IPS-NIHi7 (cell line): ENCODE measurements at regions not wholly inside any gene's neighbourhood (a gene's known extent, or its start where the extent isn't known, plus 50 kb on each side); places are given as distances from the start of the nearest gene placed in this dataset.
"Not testable (repeated sequence)": the region's sequence is repeated elsewhere in the genome, so short reads cannot be mapped to it uniquely, and the experiment has no call there.

ENCODE experiments used
- DNase-seq: peaks from one replicate; pipeline ENCODE4 v3.0.0; 2012; ENCODE audit warnings: mixed read lengths; ENCODE audit errors: extremely low spot score

- no peak for DNase-seq
Measured at GRCh38 chr6:132140189-132140588, 189.0 kb upstream of the CCN2 start.

- no peak for DNase-seq
Measured at GRCh38 chr6:132139611-132140010, 188.4 kb upstream of the CCN2 start.

GRCh38 chr6:132136981-132137380, 185.8 kb upstream of the CCN2 start:
- no peak for DNase-seq

GRCh38 chr6:132135409-132135808, 184.2 kb upstream of the CCN2 start:
- no peak for DNase-seq

- no peak for DNase-seq
Measured at GRCh38 chr6:132133736-132134445, 182.7 kb upstream of the CCN2 start.

- no peak for DNase-seq
Measured at GRCh38 chr6:132132924-132133639, 181.9 kb upstream of the CCN2 start.

- no peak for DNase-seq
Measured at GRCh38 chr6:132132422-132132821, 181.2 kb upstream of the CCN2 start.

- peak; percentile 53 for DNase-seq
Measured at GRCh38 chr6:132131758-132132157, 180.6 kb upstream of the CCN2 start.

DNA sequence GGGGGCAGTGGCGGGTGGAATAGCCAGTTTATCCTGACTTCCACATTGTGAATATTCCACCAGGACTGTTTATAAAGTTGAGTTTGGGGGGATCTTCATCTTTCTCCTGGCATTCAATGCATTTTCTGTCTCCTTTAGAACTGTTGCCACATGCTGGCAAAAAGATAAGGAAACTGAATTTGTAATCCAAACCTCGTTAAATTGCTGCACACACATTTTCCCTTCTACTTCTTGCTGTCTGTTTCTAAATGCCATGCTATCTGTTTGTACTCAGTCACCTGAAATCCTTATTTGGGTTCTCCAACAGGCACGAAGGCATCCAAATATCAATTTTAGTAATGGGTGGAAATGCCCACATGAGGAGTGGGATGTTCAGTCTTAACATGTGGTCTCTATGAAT, 180.2 kb upstream of the CCN2 start:
- DNase-seq: no peak

- DNase-seq: no peak
Measured at GRCh38 chr6:132130626-132131298, 179.6 kb upstream of the CCN2 start.

DNA sequence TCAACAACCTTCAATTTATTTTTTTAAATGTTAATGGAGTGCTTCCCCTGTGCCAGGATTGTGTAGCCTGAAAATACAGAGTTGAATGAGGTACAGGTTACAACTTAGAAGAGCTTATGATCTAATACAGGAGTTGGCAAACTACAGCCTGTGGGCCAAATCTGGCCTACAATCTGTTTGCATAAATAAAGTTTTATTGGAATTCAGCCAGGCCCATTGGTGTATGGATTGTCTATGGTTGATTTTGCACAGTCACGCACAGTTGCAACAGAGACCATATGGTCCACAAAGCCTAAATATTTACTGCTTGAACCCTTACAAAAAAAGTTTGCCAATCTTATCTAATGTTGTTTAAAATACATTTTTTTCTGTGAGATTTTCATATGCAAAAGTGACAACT, 177.3 kb upstream of the CCN2 start:
- DNase-seq: no peak

- DNase-seq: no peak
Measured at GRCh38 chr6:132126150-132126549, 175.0 kb upstream of the CCN2 start.

GRCh38 chr6:132122871-132123270, 171.7 kb upstream of the CCN2 start:
- DNase-seq: no peak

DNA sequence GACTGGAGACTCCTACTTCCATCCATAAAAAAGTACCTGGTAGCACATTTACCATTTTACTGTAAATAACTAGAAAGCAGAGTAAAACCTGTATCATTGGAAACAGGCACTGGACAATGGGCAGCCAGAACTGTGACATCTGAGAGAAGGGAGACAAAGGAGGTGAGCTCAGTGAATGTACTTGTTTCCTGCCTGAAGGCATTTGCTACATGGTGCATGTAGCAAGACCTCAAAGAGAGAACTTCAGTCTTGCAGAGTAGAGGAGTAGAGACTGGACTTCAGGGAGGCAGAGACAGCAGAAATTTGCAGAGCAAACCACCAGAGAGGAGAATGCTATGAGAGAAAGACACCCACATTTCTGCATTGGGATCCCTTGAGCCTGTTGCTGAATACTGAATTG, 171.0 kb upstream of the CCN2 start:
- DNase-seq: no peak

GRCh38 chr6:132118144-132118543, 167.0 kb upstream of the CCN2 start:
- DNase-seq: no peak

- no peak for DNase-seq
Measured at GRCh38 chr6:132115714-132116366, 164.7 kb upstream of the CCN2 start.

DNA sequence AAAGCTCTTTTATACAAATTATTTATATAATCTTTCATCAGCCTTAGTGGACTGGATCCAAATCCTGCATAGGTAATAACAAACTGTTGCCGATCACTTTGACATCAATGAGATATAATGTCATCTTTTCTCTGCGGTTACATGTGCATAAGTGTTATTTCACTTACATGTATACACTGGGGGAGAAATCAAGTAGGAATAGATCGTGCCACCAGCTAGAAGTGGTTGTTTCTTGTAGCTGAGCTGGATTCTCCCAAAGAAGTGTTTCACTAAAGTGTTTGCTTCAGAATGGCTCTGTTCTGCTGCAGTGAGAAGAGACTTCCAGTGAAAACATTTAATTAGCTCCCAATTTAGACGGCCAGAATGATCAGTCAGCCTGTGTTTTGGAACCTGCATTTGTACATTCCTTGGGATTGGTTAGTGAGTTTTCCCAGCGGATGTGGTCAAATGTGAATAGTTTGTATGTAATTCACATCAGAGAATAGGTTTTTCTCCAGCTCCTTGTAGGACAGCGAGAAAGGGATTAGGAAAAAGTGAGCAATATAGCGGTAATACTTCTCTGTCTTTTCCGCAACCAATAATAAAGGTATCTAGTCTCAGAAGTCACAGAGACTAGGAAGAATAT, 163.1 kb upstream of the CCN2 start:
- no peak for DNase-seq

- not testable (repeated sequence) for DNase-seq
Measured at GRCh38 chr6:132109752-132110151, 158.6 kb upstream of the CCN2 start.

DNA sequence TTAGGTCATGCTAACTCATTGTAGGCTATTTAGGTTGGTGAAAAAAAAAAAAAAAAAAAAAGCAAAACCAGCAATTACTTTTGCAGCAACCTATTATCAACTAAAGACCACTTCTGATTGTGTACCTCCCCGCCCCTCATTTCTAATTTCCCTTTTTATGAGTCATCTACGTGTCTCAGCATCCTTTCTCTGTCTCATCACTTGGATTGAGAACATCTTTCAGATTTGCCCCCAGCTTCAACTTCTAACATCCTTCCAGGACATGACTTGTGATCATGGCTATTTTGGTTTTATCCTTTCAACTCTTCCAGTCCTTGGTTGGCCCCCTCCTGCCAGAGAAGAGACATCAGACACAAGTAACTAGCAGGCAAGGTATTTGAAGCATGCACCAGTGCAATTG, 156.7 kb upstream of the CCN2 start:
- no peak for DNase-seq

DNA sequence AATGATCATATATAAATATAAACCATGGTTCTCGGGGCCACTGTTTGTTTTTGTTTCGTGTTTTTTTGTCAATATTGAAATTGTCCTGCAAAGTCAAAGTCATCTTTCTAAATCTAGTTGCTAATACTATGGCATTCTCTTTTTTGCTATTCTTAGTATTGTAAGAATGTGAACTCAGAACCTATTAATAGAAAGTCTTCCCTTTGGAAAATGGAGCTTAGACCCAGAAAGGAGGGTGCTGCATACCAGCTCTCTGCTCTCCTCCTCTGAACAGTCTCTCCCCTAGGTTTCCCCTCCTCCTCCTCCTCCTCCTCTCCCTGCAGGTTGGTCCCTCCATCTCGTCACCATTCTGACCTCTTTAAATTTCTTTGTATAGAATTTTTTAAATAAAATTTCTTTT, 150.4 kb upstream of the CCN2 start:
- DNase-seq: no peak

- no peak for DNase-seq
Measured at GRCh38 chr6:132100388-132100990, 149.3 kb upstream of the CCN2 start.

DNA sequence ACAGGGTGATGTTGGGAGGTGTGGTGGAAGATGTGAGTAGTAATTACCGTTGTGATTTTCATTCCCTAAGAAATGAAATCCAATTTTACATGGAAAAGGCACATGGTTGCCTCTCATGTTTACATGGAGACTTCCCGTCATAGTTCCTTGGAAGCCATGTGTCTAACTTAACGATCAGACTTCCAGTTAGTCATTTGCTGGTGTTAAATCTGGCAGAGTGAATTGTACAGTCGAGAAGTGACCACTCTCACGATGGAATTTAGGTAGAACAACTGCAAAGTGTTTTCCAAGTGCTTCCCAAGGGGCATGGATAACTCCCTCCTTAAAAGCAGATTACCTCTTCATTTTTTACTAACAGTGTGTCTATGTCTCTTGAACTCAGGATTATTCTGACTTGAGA, 145.8 kb upstream of the CCN2 start:
- no peak for DNase-seq
